ENCODE measurements at regions not wholly inside any gene's neighbourhood (a gene's known extent, or its start where the extent isn't known, plus 50 kb on each side); places are given as distances from the start of the nearest gene placed in this dataset.
"Not testable (repeated sequence)": the region's sequence is repeated elsewhere in the genome, so short reads cannot be mapped to it uniquely, and the experiment has no call there.

- Mint-ChIP-seq H3K4me1 (peaks cover 5% of the 10 kb centered on the region), H3K27me3 (ENCODE audit: insufficient read depth) (no peaks in the 10 kb centered on the region), H3K4me3 (no peak overlapping the region), H3K9me3 (no peaks in the 10 kb centered on the region), H3K36me3 (ENCODE audit: low read depth) (no peaks in the 10 kb centered on the region), H3K27ac (no peak overlapping the region)
- Histone ChIP-seq H3K27ac (ENCODE audit: low read depth, low read length) (no peak overlapping the region), H3K4me3 (ENCODE audit: low read length) (no peak overlapping the region), H3K9me3 (ENCODE audit: control insufficient read depth, low read length) (no peaks in the 10 kb centered on the region), H3K27me3 (ENCODE audit: control insufficient read depth, insufficient read depth, low read length, poor library complexity, severe bottlenecking) (no peaks in the 10 kb centered on the region), H3K9ac (ENCODE audit: extremely low read depth, low read length, poor library complexity, severe bottlenecking) (no peak overlapping the region), H3K4me1 (ENCODE audit: control insufficient read depth, insufficient read depth, low read length) (no peaks in the 10 kb centered on the region), H3K36me3 (ENCODE audit: control insufficient read depth, insufficient read depth, low read length) (no peaks in the 10 kb centered on the region)
- whole genome bisulfite sequencing, 2 experiments (ENCODE audit: insufficient coverage in 1 of 2, insufficient read length in 1 of 2) = 91 to 100% methylated on average over 2 to 3 of the region's 3 CpGs
- DNase-seq = no peak
- TF ChIP-seq, protein P1, sequence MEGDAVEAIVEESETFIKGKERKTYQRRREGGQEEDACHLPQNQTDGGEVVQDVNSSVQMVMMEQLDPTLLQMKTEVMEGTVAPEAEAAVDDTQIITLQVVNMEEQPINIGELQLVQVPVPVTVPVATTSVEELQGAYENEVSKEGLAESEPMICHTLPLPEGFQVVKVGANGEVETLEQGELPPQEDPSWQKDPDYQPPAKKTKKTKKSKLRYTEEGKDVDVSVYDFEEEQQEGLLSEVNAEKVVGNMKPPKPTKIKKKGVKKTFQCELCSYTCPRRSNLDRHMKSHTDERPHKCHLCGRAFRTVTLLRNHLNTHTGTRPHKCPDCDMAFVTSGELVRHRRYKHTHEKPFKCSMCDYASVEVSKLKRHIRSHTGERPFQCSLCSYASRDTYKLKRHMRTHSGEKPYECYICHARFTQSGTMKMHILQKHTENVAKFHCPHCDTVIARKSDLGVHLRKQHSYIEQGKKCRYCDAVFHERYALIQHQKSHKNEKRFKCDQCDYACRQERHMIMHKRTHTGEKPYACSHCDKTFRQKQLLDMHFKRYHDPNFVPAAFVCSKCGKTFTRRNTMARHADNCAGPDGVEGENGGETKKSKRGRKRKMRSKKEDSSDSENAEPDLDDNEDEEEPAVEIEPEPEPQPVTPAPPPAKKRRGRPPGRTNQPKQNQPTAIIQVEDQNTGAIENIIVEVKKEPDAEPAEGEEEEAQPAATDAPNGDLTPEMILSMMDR (conservative IDR thresholded peaks at IDR 0.05) = no peak
Measured at GRCh38 chr3:182028081-182028480, 316.4 kb downstream of the SOX2 start.

- H3K27me3 ChIP-seq (ENCODE audit: control insufficient read depth, insufficient read depth, low read length, poor library complexity, severe bottlenecking); H3K4me3 ChIP-seq (ENCODE audit: low read length); H3K36me3 Mint-ChIP-seq (ENCODE audit: low read depth); H3K27ac ChIP-seq (ENCODE audit: low read depth, low read length); H3K9ac ChIP-seq (ENCODE audit: extremely low read depth, low read length, poor library complexity, severe bottlenecking); H3K4me1 ChIP-seq (ENCODE audit: control insufficient read depth, insufficient read depth, low read length); H3K4me1 Mint-ChIP-seq; H3K4me3 Mint-ChIP-seq; H3K36me3 ChIP-seq (ENCODE audit: control insufficient read depth, insufficient read depth, low read length); H3K27me3 Mint-ChIP-seq (ENCODE audit: insufficient read depth); H3K27ac Mint-ChIP-seq; H3K9me3 Mint-ChIP-seq; DNase-seq: not testable (repeated sequence)
- peaks cover 10% of the 10 kb centered on the region for H3K9me3 ChIP-seq (ENCODE audit: control insufficient read depth, low read length)
- WGBS, 2 experiments (ENCODE audit: insufficient coverage in 1 of 2, insufficient read length in 1 of 2) = 100% methylated on average over 1 of the region's 1 CpG; no CpG with 5 or more reads in 1 of the 2 experiments
Measured at GRCh38 chr3:182034231-182034630, 322.5 kb downstream of the SOX2 start.

- Mint-ChIP-seq H3K4me1 (peaks cover 5% of the 10 kb centered on the region), H3K27me3 (ENCODE audit: insufficient read depth) (no peaks in the 10 kb centered on the region), H3K36me3 (ENCODE audit: low read depth) (no peaks in the 10 kb centered on the region), H3K27ac (no peak overlapping the region), H3K9me3 (no peaks in the 10 kb centered on the region), H3K4me3 (no peak overlapping the region)
- WGBS, 2 experiments (ENCODE audit: insufficient coverage in 1 of 2, insufficient read length in 1 of 2) = 100% methylated on average over 2 of the region's 3 CpGs; no CpG with 5 or more reads in 1 of the 2 experiments
- H3K36me3 ChIP-seq (ENCODE audit: control insufficient read depth, insufficient read depth, low read length) = no peaks in the 10 kb centered on the region
- no peaks in the 10 kb centered on the region for H3K4me1 ChIP-seq (ENCODE audit: control insufficient read depth, insufficient read depth, low read length)
- no peaks in the 10 kb centered on the region for H3K27me3 ChIP-seq (ENCODE audit: control insufficient read depth, insufficient read depth, low read length, poor library complexity, severe bottlenecking)
- TF ChIP-seq, protein P1 (conservative IDR thresholded peaks at IDR 0.05) = no peak
- DNase-seq = no peak
- no peak overlapping the region for H3K27ac ChIP-seq (ENCODE audit: low read depth, low read length)
- H3K4me3 ChIP-seq (ENCODE audit: low read length) = no peak overlapping the region
- no peak overlapping the region for H3K9ac ChIP-seq (ENCODE audit: extremely low read depth, low read length, poor library complexity, severe bottlenecking)
- peaks cover 10% of the 10 kb centered on the region for H3K9me3 ChIP-seq (ENCODE audit: control insufficient read depth, low read length)
Measured at GRCh38 chr3:182035324-182035723, 323.6 kb downstream of the SOX2 start.

GRCh38 chr3:182036382-182036781, 324.7 kb downstream of the SOX2 start:
- no peak overlapping the region for H3K27ac Mint-ChIP-seq
- Histone ChIP-seq H3K36me3 (ENCODE audit: control insufficient read depth, insufficient read depth, low read length) (no peaks in the 10 kb centered on the region), H3K9me3 (ENCODE audit: control insufficient read depth, low read length) (peaks cover 10% of the 10 kb centered on the region), H3K4me1 (ENCODE audit: control insufficient read depth, insufficient read depth, low read length) (no peaks in the 10 kb centered on the region), H3K27ac (ENCODE audit: low read depth, low read length) (no peak overlapping the region), H3K9ac (ENCODE audit: extremely low read depth, low read length, poor library complexity, severe bottlenecking) (no peak overlapping the region), H3K4me3 (ENCODE audit: low read length) (no peak overlapping the region), H3K27me3 (ENCODE audit: control insufficient read depth, insufficient read depth, low read length, poor library complexity, severe bottlenecking) (no peaks in the 10 kb centered on the region)
- TF ChIP-seq, protein P1 (conservative IDR thresholded peaks at IDR 0.05) = no peak
- no peaks in the 10 kb centered on the region for H3K9me3 Mint-ChIP-seq
- no peaks in the 10 kb centered on the region for H3K36me3 Mint-ChIP-seq (ENCODE audit: low read depth)
- no peaks in the 10 kb centered on the region for H3K4me1 Mint-ChIP-seq
- H3K4me3 Mint-ChIP-seq = no peak overlapping the region
- 91 to 100% methylated on average over 1 of the region's 1 CpG for WGBS, 2 experiments (ENCODE audit: insufficient coverage in 1 of 2, insufficient read length in 1 of 2)
- DNase-seq = no peak
- H3K27me3 Mint-ChIP-seq (ENCODE audit: insufficient read depth) = no peaks in the 10 kb centered on the region
